ENCODE measurements at regions not wholly inside any gene's neighbourhood (a gene's known extent, or its start where the extent isn't known, plus 50 kb on each side); places are given as distances from the start of the nearest gene placed in this dataset.

- TF ChIP-seq CTCF (conservative IDR thresholded peaks at IDR 0.05; ENCODE audit: low read length) (no peak), EZH2phosphoT487 (IDR thresholded peaks at IDR 0.05; ENCODE audit: borderline replicate concordance) (no peak)
These were observed 183.5 kb upstream of the CAND1 start for GRCh38 chr12:67085699-67086098.

All from Loucy (cell line).